HG02678 (cell line): ENCODE measurements at regions not wholly inside any gene's neighbourhood (a gene's known extent, or its start where the extent isn't known, plus 50 kb on each side); places are given as distances from the start of the nearest gene placed in this dataset.

ENCODE experiments used
- ATAC-seq: cut with Tn5 transposase; IDR thresholded peaks from one replicate; pipeline ENCODE4 v1.9.1; 2021; ENCODE audit warnings: mild to moderate bottlenecking, moderate library complexity; ENCODE audit not compliant: unreplicated experiment

DNA sequence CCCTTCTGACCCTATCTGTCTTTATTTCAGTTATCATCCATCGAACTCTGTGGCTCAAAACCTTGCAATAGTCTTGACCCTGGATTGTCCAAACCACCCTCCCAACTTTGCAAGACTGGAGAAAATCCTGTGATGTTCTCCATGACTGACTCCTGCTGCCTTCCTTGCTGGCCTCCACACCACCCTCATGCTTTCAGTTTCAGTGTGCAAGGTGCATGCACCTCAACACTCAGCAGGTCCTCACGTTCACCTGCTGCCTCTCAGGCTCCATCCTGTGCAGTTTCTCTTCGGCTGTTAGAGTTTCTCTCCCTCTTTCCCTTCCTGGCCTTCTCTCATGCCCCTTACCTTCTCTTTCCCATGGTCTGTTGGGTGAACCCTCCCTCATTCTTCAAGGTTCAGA is 59.4 kb upstream of the ASIC2 start:
- ATAC-seq: no peak

DNA sequence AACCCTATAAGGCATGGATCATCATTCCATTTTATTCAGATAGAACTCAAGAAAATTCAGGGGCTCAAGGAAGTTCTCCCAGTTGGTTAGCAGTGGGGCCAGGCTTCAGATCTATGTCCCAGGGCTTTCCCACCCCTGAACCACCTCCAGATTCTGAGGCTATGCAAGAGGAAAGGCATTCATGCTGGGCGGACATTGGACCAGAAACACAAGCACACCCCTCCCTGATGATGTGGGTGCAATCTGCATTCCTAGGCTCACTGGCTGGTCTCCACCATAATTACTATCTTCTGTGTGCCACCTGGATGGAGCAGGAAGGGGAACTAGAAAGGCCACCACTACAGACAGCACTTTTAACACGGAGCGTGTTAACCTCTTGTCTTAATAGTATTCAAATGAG is 63.2 kb upstream of the ASIC2 start:
- no peak for ATAC-seq

GRCh38 chr17:33363475-33363874 is 70.4 kb upstream of the ASIC2 start:
- no peak for ATAC-seq

- no peak for ATAC-seq
Observed at GRCh38 chr17:33366960-33367359, 73.9 kb upstream of the ASIC2 start.

DNA sequence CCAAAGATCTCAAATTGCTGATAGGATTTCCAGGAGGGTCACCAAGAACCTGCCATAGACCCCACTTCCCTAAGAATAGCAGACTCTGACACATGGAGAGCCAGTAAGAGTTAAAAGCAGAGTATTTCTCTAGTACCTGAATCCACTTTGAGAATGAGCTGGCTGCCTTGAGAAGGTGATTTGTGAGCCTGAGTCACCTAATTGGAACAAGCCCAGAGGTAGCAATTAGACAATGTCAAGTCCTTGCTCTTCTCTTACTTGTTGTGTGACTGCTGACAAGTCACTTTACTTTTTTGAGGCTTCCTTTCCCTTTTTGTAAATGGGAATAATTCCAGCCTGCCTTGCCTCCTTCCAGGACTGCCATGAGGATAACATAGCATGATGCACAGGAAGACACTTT is 76.1 kb upstream of the ASIC2 start:
- ATAC-seq: no peak

DNA sequence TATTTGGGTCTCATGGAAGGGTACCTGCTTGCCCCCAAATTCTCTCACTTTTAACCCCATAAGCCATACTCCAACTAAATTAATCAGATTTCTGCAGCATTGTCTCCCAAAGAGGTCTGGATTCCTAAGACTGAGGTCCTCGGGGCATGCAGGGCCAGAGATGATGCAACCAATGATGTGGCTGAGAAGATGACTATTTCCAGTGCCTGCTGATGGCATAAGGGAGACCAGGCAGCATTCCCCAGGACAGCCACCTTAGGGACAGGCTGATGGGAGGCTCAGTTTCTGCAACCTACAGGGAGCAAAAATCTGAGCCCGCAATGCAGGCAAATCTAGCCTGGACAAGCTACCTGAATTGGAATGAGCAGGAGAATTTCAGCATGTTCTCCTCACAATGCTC is 76.8 kb upstream of the ASIC2 start:
- no peak for ATAC-seq

- no peak for ATAC-seq
Observed at GRCh38 chr17:33370401-33370800, 77.3 kb upstream of the ASIC2 start.

- ATAC-seq: no peak
Observed at GRCh38 chr17:33371377-33371776, 78.3 kb upstream of the ASIC2 start.

DNA sequence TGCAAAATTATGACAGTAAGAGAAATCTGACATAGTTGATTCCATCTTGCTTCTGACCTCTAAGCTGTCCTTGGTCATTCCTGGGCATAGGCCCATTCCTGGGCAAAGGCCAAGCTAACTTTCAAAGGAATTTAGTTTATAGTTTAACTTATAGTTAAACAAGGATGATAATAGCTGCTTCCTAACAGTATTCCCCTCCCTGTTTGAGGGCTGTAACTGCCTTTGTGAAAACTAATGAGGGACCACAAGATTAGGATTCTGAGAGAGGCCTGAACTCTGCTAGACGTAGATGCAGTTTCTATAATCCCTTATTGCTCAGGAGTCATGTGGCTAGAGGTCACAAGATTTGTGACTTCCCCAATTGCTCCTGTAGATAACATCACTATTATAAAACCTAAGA is 80.2 kb upstream of the ASIC2 start:
- no peak for ATAC-seq

- no peak for ATAC-seq
Observed at GRCh38 chr17:33375103-33375502, 82.0 kb upstream of the ASIC2 start.

DNA sequence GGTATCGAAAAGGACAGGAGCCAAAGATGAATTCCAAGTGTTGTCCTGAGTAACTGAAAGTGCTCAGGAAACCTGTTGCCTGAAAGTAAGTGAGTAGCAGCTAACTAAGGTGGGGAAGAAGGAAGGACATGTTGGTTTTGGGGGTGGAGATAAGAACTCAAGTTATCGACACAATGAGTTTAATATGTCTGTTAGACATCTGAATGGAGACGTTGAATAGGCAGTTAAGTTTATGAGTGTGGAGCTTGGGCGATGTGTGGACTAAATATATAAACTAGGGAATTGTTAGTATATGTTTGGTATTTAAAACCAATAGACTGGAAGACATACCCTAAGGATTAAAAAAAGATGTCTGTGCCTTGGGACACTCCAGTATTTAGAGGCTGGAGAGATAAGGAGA is 82.7 kb upstream of the ASIC2 start:
- ATAC-seq: no peak

GRCh38 chr17:33377837-33378595 is 84.9 kb upstream of the ASIC2 start:
- ATAC-seq: no peak

- ATAC-seq: no peak
Observed at GRCh38 chr17:33381201-33381600, 88.1 kb upstream of the ASIC2 start.

DNA sequence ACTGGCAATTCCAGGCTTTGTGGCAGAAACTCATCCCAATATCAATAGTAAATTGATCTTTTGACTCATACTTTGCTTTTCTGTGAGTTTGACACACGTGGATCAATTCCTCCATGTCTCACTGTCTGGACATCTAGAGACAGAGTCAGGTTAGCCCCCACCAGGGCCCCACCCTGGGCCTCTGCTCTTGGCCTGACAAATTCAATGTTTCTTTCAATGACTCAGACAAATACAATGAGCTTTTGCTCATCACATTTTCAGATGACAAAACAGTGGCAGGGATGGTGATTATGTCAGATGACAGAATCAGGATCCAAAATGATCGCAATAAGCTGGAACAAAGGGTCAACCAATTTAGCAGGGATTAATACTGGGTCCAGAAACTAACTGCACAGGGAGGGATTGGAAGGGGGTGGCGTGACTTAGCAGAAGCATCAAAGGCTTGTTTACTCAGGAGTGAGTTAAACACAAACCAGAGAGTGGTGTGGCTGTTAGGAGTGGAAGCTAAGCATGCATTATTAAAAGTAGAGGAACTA is 90.5 kb upstream of the ASIC2 start:
- no peak for ATAC-seq

DNA sequence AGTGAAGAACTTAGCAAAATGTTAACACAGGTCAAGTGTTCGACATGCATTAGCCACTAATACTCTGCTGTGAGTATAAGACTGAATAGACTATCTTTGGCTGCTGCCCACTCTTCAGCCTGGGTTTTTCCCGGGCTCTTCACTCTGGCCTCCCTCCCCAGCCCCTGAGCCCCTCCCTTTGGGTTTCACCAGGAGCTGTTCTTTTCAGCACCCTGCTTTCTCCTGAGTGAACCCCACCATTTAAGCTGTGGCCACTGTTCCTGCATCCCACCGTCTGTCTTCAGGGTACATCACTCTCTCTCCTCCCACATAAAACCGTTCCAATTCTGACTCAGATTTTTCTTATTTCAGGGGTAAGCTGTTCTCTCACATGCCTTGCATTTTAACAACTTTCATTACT is 92.0 kb upstream of the ASIC2 start:
- no peak for ATAC-seq

GRCh38 chr17:33385713-33386112 is 92.6 kb upstream of the ASIC2 start:
- ATAC-seq: no peak

DNA sequence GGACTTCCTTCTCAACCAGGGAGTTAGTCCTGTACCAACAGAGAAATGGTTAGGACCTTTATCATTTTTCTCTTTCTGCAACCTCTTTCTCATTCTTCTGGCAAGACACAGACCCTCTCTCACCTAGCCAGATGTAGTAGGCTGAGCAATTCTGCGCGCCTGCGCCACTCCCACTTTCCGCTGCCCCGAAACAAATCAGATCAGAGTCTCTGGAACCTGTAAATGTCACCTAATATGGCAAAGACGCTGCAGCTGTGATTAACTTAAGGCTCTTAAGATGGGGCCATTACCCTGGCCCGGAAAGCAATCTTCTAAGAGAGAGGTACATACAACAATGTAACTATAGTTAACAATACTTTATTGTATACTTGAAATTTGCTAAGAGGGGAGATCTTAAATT is 94.3 kb upstream of the ASIC2 start:
- no peak for ATAC-seq

GRCh38 chr17:33389504-33390135 is 96.5 kb upstream of the ASIC2 start:
- ATAC-seq: no peak

- ATAC-seq: no peak
Observed at GRCh38 chr17:33390479-33391176, 97.5 kb upstream of the ASIC2 start.

- no peak for ATAC-seq
Observed at GRCh38 chr17:33396818-33397217, 103.7 kb upstream of the ASIC2 start.

DNA sequence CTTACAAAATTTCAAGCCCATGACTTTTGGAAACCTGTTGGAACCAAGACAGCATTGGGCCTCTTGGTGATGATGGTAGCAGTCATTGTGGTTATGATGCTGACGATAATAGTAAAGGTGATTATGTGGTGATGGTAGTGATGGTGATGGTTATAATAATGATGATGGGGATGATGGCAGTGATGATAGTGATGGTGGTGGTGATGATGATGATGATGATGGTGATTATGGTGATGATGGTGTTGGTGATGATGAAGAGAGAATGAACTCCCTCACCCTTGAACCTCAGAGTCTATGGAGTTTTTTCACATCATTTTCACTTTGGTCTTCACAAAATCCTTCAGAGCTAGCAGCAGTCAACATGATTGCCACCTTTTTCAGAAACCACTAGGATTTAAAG is 105.3 kb upstream of the ASIC2 start:
- ATAC-seq: no peak

DNA sequence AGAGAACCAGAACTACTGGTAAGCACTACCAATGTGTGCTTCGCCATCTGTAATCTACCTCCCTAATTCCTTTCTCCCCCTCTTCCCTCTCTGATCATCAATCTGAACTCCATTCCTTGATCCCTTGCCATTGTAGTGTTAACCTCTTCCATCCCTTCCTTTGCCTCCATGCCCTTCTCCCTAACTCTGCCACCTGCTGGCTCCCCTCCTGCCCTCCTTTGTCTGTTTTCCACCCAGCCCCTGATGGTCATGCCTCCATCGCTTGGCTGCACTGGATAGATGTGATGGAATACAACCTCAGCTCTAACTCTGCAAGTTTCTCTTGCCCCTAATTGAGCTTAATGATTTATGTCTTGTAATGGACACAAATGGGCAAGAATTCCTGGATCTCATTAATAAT is 108.2 kb upstream of the ASIC2 start:
- ATAC-seq: no peak
